22Rv1 (cell line): ENCODE measurements at regions not wholly inside any gene's neighbourhood (a gene's known extent, or its start where the extent isn't known, plus 50 kb on each side); places are given as distances from the start of the nearest gene placed in this dataset.

Source experiments
- H3K27ac ChIP-seq: fragments of 450-650 bp; 2 replicates; pipeline ENCODE4 v1.5.1; 2017
- CTCF ChIP-seq: fragments of 450-650 bp; IDR thresholded peaks from 2 replicates; pipeline ENCODE4 v1.5.1; 2017; ENCODE audit warnings: mild to moderate bottlenecking
- ZFX ChIP-seq: fragments of 450-650 bp; IDR thresholded peaks from 2 replicates; pipeline ENCODE4 v1.6.1; 2017; ENCODE audit warnings: antibody characterized with exemption, borderline replicate concordance

- TF ChIP-seq ZFX (no peak), CTCF (no peak)
- peak overlapping the region; percentile 54 for H3K27ac ChIP-seq
These were observed 81.7 kb upstream of the CTAGE1 start for GRCh38 chr18:22499421-22499820.

GRCh38 chr18:22503803-22504202, 86.1 kb upstream of the CTAGE1 start:
- H3K27ac ChIP-seq, result no peak overlapping the region
- no peak for TF ChIP-seq CTCF
- TF ChIP-seq ZFX, result no peak

- no peak for TF ChIP-seq CTCF
- no peak for TF ChIP-seq ZFX
These were observed 86.7 kb upstream of the CTAGE1 start for GRCh38 chr18:22504251-22505030.

GRCh38 chr18:22505141-22505591, 87.5 kb upstream of the CTAGE1 start:
- TF ChIP-seq CTCF (no peak), ZFX (no peak)
- no peak overlapping the region for H3K27ac ChIP-seq

More at GRCh38 chr18:22504251-22505030, 86.7 kb upstream of the CTAGE1 start:
- no peak overlapping the region for H3K27ac ChIP-seq

- TF ChIP-seq CTCF (no peak), ZFX (no peak)
- H3K27ac ChIP-seq, result no peak overlapping the region
These were observed 89.3 kb upstream of the CTAGE1 start for GRCh38 chr18:22507055-22507454.

- no peak overlapping the region for H3K27ac ChIP-seq
- no peak for TF ChIP-seq ZFX
- TF ChIP-seq CTCF, result no peak
These were observed 91.7 kb upstream of the CTAGE1 start for GRCh38 chr18:22509423-22509822.

GRCh38 chr18:22510697-22511096, 93.0 kb upstream of the CTAGE1 start:
- TF ChIP-seq CTCF, result no peak
- no peak for TF ChIP-seq ZFX
- no peak overlapping the region for H3K27ac ChIP-seq
